Right lung (tissue), 2 donors: ENCODE measurements at regions not wholly inside any gene's neighbourhood (a gene's known extent, or its start where the extent isn't known, plus 50 kb on each side); places are given as distances from the start of the nearest gene placed in this dataset.

Source experiments
- DNase-seq, 2 donors: peaks; one replicate each; pipeline ENCODE4 v3.0.0-alpha.2; 2013

DNA sequence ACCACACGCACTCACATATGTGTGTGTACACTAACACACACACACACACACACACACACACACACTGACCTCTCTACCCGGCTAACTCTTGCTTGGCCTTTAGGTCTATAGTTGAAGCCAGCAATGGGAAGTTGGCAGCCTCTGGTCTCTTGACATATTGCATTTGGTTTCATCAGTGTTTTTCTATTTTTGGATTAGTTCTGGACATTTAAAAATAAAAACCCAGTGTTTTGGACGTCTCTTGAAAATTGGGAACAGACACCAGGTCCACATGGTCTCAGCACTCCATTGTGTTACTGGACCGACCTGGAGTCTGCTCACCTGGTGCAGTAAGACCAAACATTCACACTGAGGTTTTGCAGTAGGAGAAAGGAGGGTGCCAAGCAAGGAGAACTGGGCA, 50.4 kb upstream of the AFF3 start:
- DNase-seq: no peak

DNA sequence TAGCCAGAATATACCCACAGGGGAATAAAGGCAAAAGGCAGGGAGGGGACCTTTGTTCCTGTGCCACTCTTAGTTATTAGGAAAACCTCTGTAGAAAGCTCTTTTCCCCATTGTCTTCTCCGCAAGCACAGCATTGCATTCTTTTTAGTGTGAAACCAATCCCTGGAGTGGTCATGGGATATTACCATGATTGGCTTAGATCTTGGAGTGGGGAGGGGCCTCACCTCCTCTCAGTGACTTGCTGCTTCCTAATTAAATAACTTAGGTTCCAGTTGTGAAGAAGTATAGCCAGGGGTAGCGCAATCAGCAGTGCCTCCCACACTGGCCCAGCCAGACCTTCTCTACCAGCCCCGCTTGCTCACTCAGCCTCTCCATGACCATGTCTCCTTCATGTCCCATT, 49.9 kb upstream of the AFF3 start:
- no peak for DNase-seq
